GM18505 (cell line): ENCODE measurements at regions not wholly inside any gene's neighbourhood (a gene's known extent, or its start where the extent isn't known, plus 50 kb on each side); places are given as distances from the start of the nearest gene placed in this dataset.

Experiments used
- ATAC-seq: cut with Tn5 transposase; IDR thresholded peaks from one replicate; pipeline ENCODE4 v1.9.1; 2021; ENCODE audit not compliant: unreplicated experiment
- POLR2A ChIP-seq: IDR thresholded peaks from 4 replicates; pipeline ENCODE4 v1.6.1; 2011; ENCODE audit warnings: borderline replicate concordance; ENCODE audit not compliant: insufficient read depth, insufficient read length; ENCODE audit errors: extremely low read depth

DNA sequence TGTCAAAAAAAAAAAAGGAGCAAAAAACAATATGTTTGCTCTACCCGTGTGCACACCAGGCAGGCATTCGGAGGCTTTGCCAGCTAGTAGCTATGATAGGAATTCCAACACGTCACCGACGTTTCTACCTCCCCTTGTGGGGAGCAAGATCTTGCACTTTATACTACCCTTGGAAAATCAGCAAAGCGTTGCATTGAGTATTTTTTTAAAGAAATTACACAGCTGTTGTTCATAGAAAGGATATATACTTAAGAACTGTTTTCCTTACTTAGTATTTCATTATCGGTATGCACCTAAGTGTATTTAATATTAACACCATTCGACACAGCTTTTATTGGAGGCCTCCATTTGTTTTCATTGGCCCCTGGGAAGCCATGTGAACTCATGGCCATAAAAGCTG is 159.9 kb upstream of the MGMT start:
- TF ChIP-seq POLR2A: no peak
- ATAC-seq: no peak

DNA sequence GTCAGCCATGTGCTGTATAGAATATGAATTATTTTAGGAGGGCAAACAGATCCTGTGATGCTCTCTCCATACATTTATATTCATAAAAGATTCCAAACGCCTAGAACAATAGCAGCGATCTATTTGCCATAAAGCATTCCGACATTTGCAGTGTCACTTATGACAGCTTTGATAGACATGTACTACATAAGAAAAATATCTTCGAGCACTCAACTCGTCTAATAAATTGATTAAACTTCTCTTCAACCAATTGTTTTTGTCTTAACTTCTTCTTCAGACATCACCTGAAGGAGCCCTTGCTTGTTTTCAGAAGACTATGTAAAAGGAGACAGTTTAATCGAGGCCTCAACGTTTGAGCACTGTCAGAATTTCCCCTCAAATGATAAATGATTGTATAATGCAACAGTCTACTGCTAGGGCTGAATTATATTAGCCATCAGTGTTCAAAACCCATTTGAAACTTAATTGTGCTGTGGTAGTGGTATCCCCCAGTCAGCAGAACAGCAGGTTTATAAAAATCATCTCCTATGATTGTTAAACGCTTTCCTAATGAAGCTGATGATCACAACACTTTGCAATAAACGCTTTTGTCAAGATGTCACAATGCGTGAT is 158.0 kb upstream of the MGMT start:
- ATAC-seq: no peak
- no peak for TF ChIP-seq POLR2A

DNA sequence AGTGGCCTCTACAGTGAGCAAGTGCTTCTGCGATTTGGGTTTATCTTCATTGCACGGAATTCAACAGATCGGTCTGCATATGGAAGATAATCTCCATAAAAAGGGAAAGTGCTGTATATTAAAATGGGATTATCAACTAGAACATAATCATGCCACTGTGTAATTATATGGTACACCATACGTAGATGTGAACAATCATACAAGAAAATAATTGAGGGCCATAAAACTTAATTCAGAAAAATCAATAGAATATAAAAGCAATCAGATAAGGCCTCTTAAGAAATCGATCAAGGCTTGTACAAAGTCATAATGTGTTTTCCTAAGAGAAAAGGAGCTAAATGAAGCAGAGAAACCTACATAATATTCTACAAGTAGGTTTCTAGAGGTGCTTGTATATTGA is 157.5 kb upstream of the MGMT start:
- ATAC-seq: no peak

DNA sequence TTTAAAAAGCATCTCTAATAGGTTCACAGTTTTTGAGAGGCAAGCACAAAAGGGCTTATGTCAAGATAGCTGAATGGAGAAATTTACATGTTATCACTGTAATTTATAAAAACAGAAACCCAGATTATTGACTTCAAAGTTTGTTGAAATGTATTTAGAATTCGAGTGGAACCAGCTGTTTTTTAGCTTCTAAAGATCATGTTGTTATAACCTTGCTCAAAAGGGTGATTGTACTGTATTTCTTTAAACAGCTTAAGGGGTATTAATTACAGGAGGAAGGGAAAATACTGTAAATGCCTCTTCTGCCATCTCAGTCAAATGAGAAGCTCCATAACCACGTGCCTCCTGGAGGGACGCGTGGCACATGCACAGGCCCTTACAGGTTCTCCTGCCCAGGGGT is 156.2 kb upstream of the MGMT start:
- ATAC-seq: no peak
- TF ChIP-seq POLR2A: no peak

More for the DNA sequence above, 157.5 kb upstream of the MGMT start:
- TF ChIP-seq POLR2A: no peak

DNA sequence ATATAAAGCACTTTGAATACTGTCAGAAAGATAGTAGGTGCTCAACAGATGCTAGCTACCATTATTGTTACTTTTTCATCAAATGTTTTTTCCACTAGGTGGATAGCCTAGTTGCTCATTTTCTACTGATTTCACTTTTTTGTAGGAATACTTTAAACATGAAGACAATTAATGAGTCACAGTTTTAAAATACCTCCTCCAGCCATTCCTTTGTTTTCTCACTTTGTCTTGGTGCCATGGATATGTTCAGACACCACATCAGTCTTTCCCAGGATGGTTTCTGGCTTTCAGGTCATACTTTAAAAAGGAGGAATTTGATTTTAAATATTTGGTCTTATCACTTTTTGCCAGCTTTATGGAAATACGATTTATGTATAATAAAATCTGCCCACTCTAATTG is 147.1 kb upstream of the MGMT start:
- no peak for ATAC-seq
- TF ChIP-seq POLR2A: no peak

DNA sequence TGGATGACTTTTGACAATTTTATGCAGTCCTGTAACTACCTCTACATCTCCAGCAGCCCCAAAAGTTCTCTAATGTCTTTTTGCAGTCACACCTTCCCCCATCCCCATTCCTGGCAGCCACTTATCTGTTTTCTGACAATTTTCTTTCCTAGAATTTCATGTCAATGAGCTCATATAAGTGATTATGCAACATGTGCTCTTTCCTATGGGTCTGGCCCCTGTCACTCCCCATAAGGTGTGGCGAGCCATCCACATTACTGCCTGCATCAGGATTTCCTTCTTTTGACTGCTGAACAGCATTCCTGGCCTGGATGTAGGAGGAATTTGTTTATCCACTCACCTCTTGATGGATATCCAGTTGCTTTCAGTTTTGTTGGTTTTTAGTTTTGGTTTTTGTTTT is 146.7 kb upstream of the MGMT start:
- TF ChIP-seq POLR2A: no peak
- ATAC-seq: no peak

DNA sequence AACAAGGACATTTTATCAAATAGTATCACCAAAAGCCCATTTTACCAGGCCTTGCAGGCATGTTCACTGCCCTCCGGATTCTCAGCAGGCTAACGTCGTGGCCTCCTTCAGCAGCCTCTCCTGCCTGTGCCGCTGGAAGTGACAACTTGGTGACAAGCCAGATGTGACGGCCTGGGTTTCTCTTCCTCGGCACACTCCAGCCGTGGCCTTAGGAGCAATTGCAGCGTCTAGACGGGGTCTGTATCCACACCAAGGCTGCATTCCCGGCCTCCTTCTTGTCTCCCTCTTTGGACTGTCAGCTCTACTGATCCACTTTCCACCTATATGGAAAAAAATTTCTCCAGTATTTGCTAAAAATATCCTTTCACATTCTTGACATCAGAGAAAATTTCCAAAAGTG is 145.3 kb upstream of the MGMT start:
- TF ChIP-seq POLR2A: no peak
- ATAC-seq: no peak

DNA sequence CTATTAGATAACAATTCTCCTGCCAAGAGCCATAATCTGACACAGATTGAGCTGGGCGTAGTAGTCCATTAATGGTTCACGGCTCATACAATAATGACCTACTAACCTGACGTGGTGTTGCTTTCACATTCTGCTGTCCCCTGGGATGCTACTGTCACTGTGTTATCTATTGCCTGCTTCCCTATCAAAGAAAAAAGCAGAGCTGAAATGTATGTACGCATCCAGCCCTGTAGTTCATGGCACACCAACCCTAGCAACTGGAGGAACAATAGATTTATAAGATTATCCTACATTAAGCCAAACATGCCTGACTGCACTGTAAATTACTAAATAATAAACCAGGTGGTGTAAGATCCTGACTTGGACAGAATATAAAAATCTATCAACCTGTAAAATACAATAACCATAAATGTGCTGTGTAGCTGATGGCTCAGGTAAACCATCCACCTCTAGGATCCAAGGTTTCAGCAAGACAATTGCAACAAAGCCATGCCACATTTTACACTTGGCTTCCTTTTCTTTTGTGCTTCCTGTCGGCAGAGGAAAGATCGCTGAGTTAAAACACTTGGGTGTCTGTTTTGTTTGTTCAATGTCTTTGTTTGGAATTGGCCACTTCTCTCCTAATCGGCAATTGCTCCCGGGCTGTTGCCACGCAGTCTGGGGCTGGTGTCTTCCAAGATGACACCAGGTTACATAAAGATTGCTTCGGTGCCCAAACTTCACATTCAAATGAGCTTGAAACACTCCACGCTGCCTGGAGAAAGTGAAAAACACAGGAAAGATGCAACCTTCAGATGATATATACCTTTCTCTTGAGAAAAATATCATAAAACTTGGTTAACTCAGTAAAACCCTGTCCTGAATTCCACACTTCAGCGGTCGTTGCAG is 143.9 kb upstream of the MGMT start:
- ATAC-seq: no peak
- no peak for TF ChIP-seq POLR2A

DNA sequence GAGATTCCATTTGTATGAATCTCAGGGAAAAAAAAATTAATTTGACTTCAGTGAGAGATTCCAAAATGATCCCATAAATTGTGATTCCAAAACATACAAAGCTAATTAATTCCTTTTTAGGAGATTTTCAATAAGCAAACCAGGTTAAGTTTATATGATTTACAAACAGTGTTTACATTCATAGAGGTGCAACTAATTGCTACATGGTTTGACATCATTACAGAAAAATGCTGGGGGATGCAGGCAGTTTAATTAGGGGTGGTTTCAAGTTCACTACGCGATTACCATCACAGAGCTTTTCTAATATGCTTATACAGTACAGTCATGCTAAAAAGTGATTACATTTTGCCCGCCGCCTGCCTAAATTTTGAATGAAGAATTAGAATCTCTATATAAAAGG is 143.2 kb upstream of the MGMT start:
- no peak for TF ChIP-seq POLR2A
- no peak for ATAC-seq

DNA sequence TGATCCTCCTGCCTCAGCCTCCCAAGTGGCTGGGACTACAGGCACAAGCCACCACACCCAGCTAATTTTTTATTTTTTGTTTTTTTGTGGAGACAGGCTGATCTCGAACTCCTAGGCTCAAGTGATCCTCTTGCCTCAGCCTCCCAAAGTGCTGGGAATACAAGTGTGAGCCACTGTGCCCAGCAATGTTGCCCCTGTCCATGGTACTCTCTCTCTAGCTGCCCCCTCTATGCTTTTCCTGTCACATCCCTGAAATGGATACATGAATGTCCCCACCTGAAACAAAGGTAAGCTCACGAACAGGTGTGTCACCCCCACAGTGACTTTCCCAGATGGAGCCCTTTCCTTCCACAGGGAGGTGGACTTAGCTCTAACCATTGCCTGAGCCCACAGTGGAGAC is 141.1 kb upstream of the MGMT start:
- no peak for ATAC-seq
- no peak for TF ChIP-seq POLR2A

DNA sequence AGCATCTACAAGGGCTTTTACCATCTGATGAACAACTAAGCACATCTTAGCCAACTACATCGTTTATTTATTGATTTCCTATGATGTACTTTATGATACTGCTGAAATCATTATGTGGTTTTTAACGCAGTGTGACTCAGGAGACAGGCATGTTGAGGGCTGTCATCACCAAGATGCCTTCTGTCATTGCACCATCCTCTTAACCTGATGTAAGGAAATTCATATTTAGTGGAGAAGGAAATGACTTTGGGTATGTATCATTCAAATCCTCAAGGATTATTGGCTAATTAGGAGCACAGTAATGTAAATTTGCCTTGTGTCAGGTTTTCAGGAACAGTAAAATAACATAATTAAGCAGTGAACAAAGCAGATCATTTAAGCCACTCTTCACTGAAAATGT is 138.5 kb upstream of the MGMT start:
- ATAC-seq: no peak

DNA sequence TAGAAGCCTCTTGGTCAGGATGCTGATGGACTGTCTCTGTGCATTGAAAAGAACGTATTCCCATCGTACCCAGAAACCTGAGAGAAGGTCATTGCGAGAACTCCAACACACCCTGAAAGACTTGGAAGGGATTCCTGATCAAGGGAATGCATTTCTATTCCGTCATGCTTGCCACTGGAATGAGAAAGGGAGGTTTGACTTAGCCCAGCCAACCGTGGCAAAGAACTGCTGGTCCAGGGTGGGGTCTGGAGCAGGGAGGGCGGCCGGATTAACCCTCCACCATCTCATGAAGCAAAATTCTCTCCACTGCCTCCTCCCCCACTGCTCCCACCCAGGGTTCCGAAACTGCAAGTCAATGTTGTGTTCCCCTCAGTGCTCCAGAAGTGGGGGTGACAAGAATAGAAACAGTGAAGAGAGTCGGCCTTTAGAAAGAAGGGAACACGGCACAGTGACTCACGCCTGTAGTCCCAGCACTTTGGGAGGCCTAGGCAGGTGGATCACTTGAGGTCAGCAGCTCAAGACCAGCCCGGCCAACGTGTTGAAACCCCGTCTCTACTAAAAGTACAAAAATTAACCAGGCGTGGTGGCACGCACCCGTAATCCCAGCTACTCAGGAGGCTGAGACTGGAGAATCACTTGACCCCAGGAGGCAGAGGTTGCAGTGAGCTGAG is 137.5 kb upstream of the MGMT start:
- no peak for ATAC-seq
- no peak for TF ChIP-seq POLR2A

More for the DNA sequence above, 138.5 kb upstream of the MGMT start:
- TF ChIP-seq POLR2A: no peak

DNA sequence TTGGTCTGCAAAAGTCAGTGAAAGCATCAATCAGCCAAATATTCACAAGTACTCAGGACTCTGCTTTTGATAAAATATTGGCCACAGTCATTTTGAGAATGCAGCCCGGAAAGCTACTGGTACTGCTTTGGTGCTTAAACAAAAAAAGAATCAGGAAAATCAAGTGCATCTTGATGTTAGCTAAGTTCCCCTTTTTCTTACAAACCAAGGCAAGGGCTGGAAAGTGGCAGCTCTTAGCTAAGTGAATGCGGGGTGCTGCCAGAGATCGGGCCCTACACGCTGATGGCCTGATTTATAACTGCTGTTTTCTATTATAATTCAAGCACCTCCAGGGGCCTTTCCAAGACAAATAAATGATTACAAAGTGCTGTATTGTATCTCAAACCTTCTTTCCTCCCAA is 136.8 kb upstream of the MGMT start:
- no peak for TF ChIP-seq POLR2A
- no peak for ATAC-seq

DNA sequence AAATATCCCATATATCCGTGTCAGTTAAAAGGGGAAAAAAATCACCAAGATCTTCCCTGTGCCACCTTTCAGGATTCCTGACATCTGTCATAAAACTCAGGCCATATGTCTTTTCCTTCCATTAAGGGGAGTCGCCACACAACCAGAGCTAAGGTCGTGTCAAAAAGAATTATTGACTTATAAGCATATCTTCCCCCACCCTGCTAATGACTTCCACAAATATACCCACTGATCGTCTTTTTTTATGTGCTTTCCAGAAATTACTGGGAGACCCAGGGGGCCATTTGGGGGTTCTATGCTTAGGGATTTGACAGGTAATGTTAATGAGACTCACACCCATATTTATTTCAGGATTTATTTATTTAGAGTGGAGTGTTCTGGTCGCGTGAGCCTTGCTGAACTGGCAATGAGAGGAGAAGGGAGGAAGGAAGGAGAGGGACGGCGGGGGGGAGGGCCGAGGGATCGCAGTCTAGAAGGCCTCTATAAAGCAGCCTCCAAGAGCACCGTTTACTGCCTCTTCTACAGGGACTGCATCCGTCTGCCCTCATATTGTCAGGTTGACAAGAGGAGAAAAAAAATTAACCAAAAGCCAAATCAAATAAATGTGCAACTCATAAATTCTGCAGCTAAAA is 135.7 kb upstream of the MGMT start:
- TF ChIP-seq POLR2A: no peak
- no peak for ATAC-seq

DNA sequence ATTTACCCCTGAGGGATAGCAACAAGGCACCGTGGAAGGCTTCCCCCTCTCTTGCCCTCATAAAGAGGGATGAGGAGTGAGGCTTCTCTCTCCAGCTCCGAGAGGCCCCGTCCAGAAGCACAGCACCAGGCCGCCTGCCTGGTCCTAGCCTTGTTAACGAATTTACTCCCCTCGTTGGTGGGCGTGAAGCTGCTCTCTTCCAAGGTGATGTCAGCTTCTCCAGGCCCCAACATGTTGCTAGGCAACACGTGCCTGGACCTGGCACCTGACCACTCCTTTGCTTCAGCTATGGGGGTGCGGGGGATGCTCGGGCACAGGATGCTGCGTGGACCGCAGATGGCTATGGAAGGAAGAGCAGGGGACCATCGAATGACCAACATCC is 135.2 kb upstream of the MGMT start:
- TF ChIP-seq POLR2A: no peak
- no peak for ATAC-seq
